Keratinocyte (primary cell): ENCODE measurements at regions not wholly inside any gene's neighbourhood (a gene's known extent, or its start where the extent isn't known, plus 50 kb on each side); places are given as distances from the start of the nearest gene placed in this dataset.

Experiments
- DNase-seq: peaks from one replicate; pipeline ENCODE4 v3.0.0-alpha.2; 2011; ENCODE audit warnings: low read depth, missing footprints, low spot score
- FAIRE-seq: peaks from 2 replicates; lab custom pipeline; 2011; peaks lifted over from hg19 to GRCh38; lab: Jason Lieb, UNC
- H2AFZ ChIP-seq: 2 replicates; pipeline ENCODE4 v1.6.0; 2012; ENCODE audit warnings: low read length, control low read depth, inconsistent platforms; ENCODE audit not compliant: control insufficient read depth
- H3K27ac ChIP-seq: 2 replicates; pipeline ENCODE4 v1.5.1; 2011; ENCODE audit warnings: low read length; ENCODE audit not compliant: control insufficient read depth, insufficient read depth
- H3K27me3 ChIP-seq: 3 replicates; pipeline ENCODE4 v1.6.0; 2011; ENCODE audit warnings: low read length; ENCODE audit not compliant: control insufficient read depth, insufficient read depth; ENCODE audit errors: extremely low read depth
- H3K36me3 ChIP-seq, 2 experiments: 2 replicates in 1 of 2; 3 replicates in 1 of 2; pipeline ENCODE4 v1.5.1; 2011; ENCODE audit warnings: low read length in 2 of 2, mild to moderate bottlenecking in 1 of 2; ENCODE audit not compliant: control insufficient read depth in 2 of 2, insufficient read depth in 2 of 2; ENCODE audit errors: extremely low read depth in 1 of 2
- H3K4me1 ChIP-seq: 3 replicates; pipeline ENCODE4 v1.5.1; 2011; ENCODE audit warnings: low read length; ENCODE audit not compliant: control insufficient read depth, insufficient read depth; ENCODE audit errors: extremely low read depth
- H3K4me2 ChIP-seq: 3 replicates; pipeline ENCODE4 v1.6.0; 2011; ENCODE audit warnings: low read depth, low read length; ENCODE audit not compliant: control insufficient read depth, insufficient read depth; ENCODE audit errors: extremely low read depth
- H3K4me3 ChIP-seq, 3 experiments: fragments of 200-600 bp in 1 of 3; sonication (generic) in 1 of 3; 2 replicates in 2 of 3; 3 replicates in 1 of 3; pipeline ENCODE4 v1.5.1; 2011 to 2016; ENCODE audit warnings: low read length in 3 of 3, mild to moderate bottlenecking in 3 of 3, control low read depth in 2 of 3, inconsistent platforms in 1 of 3, low read depth in 1 of 3, mixed read lengths in 1 of 3, mixed run types in 1 of 3, moderate library complexity in 1 of 3; ENCODE audit not compliant: control insufficient read depth in 2 of 3, insufficient read depth in 2 of 3; ENCODE audit errors: extremely low read depth in 1 of 3
- H3K79me2 ChIP-seq: 2 replicates; pipeline ENCODE4 v1.6.0; 2012; ENCODE audit warnings: low read length; ENCODE audit not compliant: control insufficient read depth, insufficient read depth
- H3K9ac ChIP-seq: 3 replicates; pipeline ENCODE4 v1.6.0; 2011; ENCODE audit warnings: low read length; ENCODE audit not compliant: control insufficient read depth, insufficient read depth; ENCODE audit errors: extremely low read depth
- H3K9me1 ChIP-seq: 3 replicates; pipeline ENCODE4 v1.6.0; 2011; ENCODE audit warnings: low read length; ENCODE audit not compliant: control insufficient read depth, insufficient read depth; ENCODE audit errors: extremely low read depth
- H3K9me3 ChIP-seq: 2 replicates; pipeline ENCODE4 v1.5.1; 2012; ENCODE audit warnings: low read depth, low read length; ENCODE audit not compliant: control insufficient read depth
- H4K20me1 ChIP-seq: 3 replicates; pipeline ENCODE4 v1.6.0; 2011; ENCODE audit warnings: low read length; ENCODE audit not compliant: control insufficient read depth, insufficient read depth; ENCODE audit errors: extremely low read depth
- CTCF ChIP-seq, 3 experiments: IDR thresholded peaks in 1 of 3; conservative IDR thresholded peaks in 1 of 3; optimal IDR thresholded peaks in 1 of 3; 2 replicates in 2 of 3; 3 replicates in 1 of 3; pipeline versions ENCODE3 to v1.5.1; 2011; ENCODE audit warnings: low read length in 3 of 3, mild to moderate bottlenecking in 3 of 3, moderate library complexity in 2 of 3, control low read depth in 1 of 3, inconsistent platforms in 1 of 3; ENCODE audit not compliant: insufficient read depth in 2 of 3; ENCODE audit errors: extremely low read depth in 1 of 3
- EZH2 ChIP-seq: IDR thresholded peaks from one replicate; pipeline ENCODE4 v1.6.1; 2012; ENCODE audit warnings: inconsistent platforms, mild to moderate bottlenecking, low read length, moderate library complexity
- dilution Hi-C: fragments of 300-500 bp; cut with MboI; formaldehyde crosslinking; loops from one replicate; pipeline ENCODE4 v1.7.0; 2020; ENCODE audit warnings: low sequenced_read_pairs; ENCODE audit not compliant: extremely low pct_ligation_motif_present

GRCh38 chr1:73516451-73516850, 681.5 kb downstream of the LRRIQ3 start:
- Histone ChIP-seq H3K9ac (no peak overlapping the region), H3K9me1 (no peaks in the 10 kb centered on the region), H3K79me2 (no peaks in the 10 kb centered on the region), H3K4me2 (no peak overlapping the region), H3K27me3 (no peaks in the 10 kb centered on the region), H4K20me1 (no peaks in the 10 kb centered on the region), H3K4me3 (no peak overlapping the region), H3K36me3 (no peaks in the 10 kb centered on the region), H3K4me1 (no peaks in the 10 kb centered on the region), H3K27ac (no peak overlapping the region), H2AFZ (no peak overlapping the region), H3K9me3 (no peaks in the 10 kb centered on the region)
- dilution Hi-C loops: no loop called here
- DNase-seq (no peak), FAIRE-seq (no peak)
- no peak for TF ChIP-seq EZH2

GRCh38 chr1:73511038-73511437, 686.9 kb downstream of the LRRIQ3 start:
- Histone ChIP-seq H3K27ac (no peak overlapping the region), H3K4me2 (no peak overlapping the region), H2AFZ (no peak overlapping the region), H3K27me3 (no peaks in the 10 kb centered on the region), H3K36me3 (no peaks in the 10 kb centered on the region), H3K9me3 (no peaks in the 10 kb centered on the region), H3K9ac (no peak overlapping the region), H3K4me3 (no peak overlapping the region), H3K79me2 (no peaks in the 10 kb centered on the region), H3K4me1 (no peaks in the 10 kb centered on the region), H4K20me1 (no peaks in the 10 kb centered on the region), H3K9me1 (no peaks in the 10 kb centered on the region)
- DNase-seq: no peak
- dilution Hi-C loops: no loop called here
- TF ChIP-seq EZH2: no peak
- TF ChIP-seq CTCF (optimal IDR thresholded peaks at IDR 0.05 in 1 of 3, IDR thresholded peaks at IDR 0.05 in 1 of 3, conservative IDR thresholded peaks at IDR 0.05 in 1 of 3; ENCODE audit: extremely low read depth in 1 of 3, insufficient read depth in 2 of 3, low read length in 3 of 3): no peak
- no peak for FAIRE-seq

- no peaks in the 10 kb centered on the region for H3K9me1 ChIP-seq
- H3K79me2 ChIP-seq: no peaks in the 10 kb centered on the region
- dilution Hi-C loops: no loop called here
- no peaks in the 10 kb centered on the region for H3K9me3 ChIP-seq
- no peak overlapping the region for H2AFZ ChIP-seq
- no peaks in the 10 kb centered on the region for H3K27me3 ChIP-seq
- H3K27ac ChIP-seq: no peak overlapping the region
- no peaks in the 10 kb centered on the region for H4K20me1 ChIP-seq
- no peaks in the 10 kb centered on the region for H3K4me1 ChIP-seq
- H3K9ac ChIP-seq: no peak overlapping the region
- H3K4me2 ChIP-seq: no peak overlapping the region
- DNase-seq (no peak), FAIRE-seq (no peak)
- no peaks in the 10 kb centered on the region for H3K36me3 ChIP-seq
- TF ChIP-seq CTCF (optimal IDR thresholded peaks at IDR 0.05 in 1 of 3, IDR thresholded peaks at IDR 0.05 in 1 of 3, conservative IDR thresholded peaks at IDR 0.05 in 1 of 3; ENCODE audit: extremely low read depth in 1 of 3, insufficient read depth in 2 of 3, low read length in 3 of 3): no peak
- no peak overlapping the region for H3K4me3 ChIP-seq
Observed at GRCh38 chr1:73500154-73500553, 697.8 kb downstream of the LRRIQ3 start.
